WTC11 (cell line): ENCODE measurements at regions not wholly inside any gene's neighbourhood (a gene's known extent, or its start where the extent isn't known, plus 50 kb on each side); places are given as distances from the start of the nearest gene placed in this dataset.

Source experiments
- ATAC-seq: fragments of 200-7000 bp; cut with Tn5 transposase; 2 replicates; pipeline ENCODE4 v1.10.0; 2021; ENCODE audit warnings: mild to moderate bottlenecking, moderate library complexity
- CTCF ChIA-PET: fragments of 300-600 bp; sonication (Branson Sonifier 250); formaldehyde crosslinking; loops from one replicate; lab custom pipeline; 2021; ENCODE audit warnings: antibody characterized with exemption; lab: Charles Lee
- POLR2A ChIA-PET: fragments of 350-600 bp; sonication (Branson Sonifier 250); formaldehyde crosslinking; loops from one replicate; lab custom pipeline; 2021; ENCODE audit warnings: antibody characterized with exemption; lab: Charles Lee
- DNase-seq: peaks from one replicate; pipeline ENCODE4 v3.0.0; 2021; ENCODE audit warnings: low spot score
- H3K27ac Mint-ChIP-seq: 2 replicates; pipeline ENCODE4 v1.8.0; 2021; ENCODE audit warnings: mixed read lengths
- H3K27me3 Mint-ChIP-seq: 2 replicates; pipeline ENCODE4 v1.8.0; 2021; ENCODE audit warnings: low read depth, mild to moderate bottlenecking, moderate library complexity, mixed read lengths
- H3K36me3 Mint-ChIP-seq: 2 replicates; pipeline ENCODE4 v1.8.0; 2021; ENCODE audit warnings: mixed read lengths
- H3K4me1 Mint-ChIP-seq: 2 replicates; pipeline ENCODE4 v1.8.0; 2022; ENCODE audit warnings: mixed read lengths
- H3K4me3 Mint-ChIP-seq: 2 replicates; pipeline ENCODE4 v1.8.0; 2021; ENCODE audit warnings: mild to moderate bottlenecking, moderate library complexity, mixed read lengths
- H3K9me3 Mint-ChIP-seq: 2 replicates; pipeline ENCODE4 v1.8.0; 2021; ENCODE audit warnings: mixed read lengths
- AFF4 ChIP-seq: sonication (generic); formaldehyde crosslinking; IDR thresholded peaks from 2 replicates; pipeline ENCODE4 v1.8.1; 2023; ENCODE audit warnings: mild to moderate bottlenecking, missing genetic modification reagents, borderline replicate concordance
- CBFB ChIP-seq: sonication (generic); formaldehyde crosslinking; IDR thresholded peaks from 2 replicates; pipeline ENCODE4 v1.8.1; 2022; ENCODE audit warnings: mild to moderate bottlenecking, low read depth, missing genetic modification reagents
- CDX4 ChIP-seq: fragments of 250-450 bp; sonication (Bioruptor Pico); IDR thresholded peaks from 2 replicates; pipeline ENCODE4 v1.9.0; 2021; ENCODE audit warnings: moderate library complexity, mild to moderate bottlenecking, inconsistent platforms, borderline replicate concordance
- CREM ChIP-seq: sonication (generic); formaldehyde crosslinking; IDR thresholded peaks from 2 replicates; pipeline ENCODE4 v1.8.1; 2022; ENCODE audit warnings: mild to moderate bottlenecking, missing genetic modification reagents, moderate library complexity
- E2F1 ChIP-seq: sonication (generic); formaldehyde crosslinking; IDR thresholded peaks from 2 replicates; pipeline ENCODE4 v1.8.0; 2022; ENCODE audit warnings: mild to moderate bottlenecking, missing genetic modification reagents
- EMX1 ChIP-seq: fragments of 250-450 bp; sonication (Bioruptor Pico); IDR thresholded peaks from 2 replicates; pipeline ENCODE4 v1.8.0; 2021; ENCODE audit warnings: mild to moderate bottlenecking
- NR3C1 ChIP-seq: sonication (generic); formaldehyde crosslinking; conservative IDR thresholded peaks from 2 replicates; pipeline ENCODE4 v1.8.1; 2023; ENCODE audit warnings: low read depth, mild to moderate bottlenecking, missing genetic modification reagents
- USF1 ChIP-seq: sonication (generic); formaldehyde crosslinking; IDR thresholded peaks from 2 replicates; pipeline ENCODE4 v1.8.0; 2022; ENCODE audit warnings: mild to moderate bottlenecking, missing genetic modification reagents
- USF2 ChIP-seq: sonication (generic); formaldehyde crosslinking; IDR thresholded peaks from 2 replicates; pipeline ENCODE4 v1.8.1; 2023; ENCODE audit warnings: mild to moderate bottlenecking, missing genetic modification reagents, moderate library complexity
- ZNF121 ChIP-seq: sonication (generic); formaldehyde crosslinking; IDR thresholded peaks from 2 replicates; pipeline ENCODE4 v1.8.0; 2023; ENCODE audit warnings: missing genetic modification reagents

- TF ChIP-seq CDX4: no peak
- TF ChIP-seq USF2 (CRISPR knock-in tag): no peak
- TF ChIP-seq NR3C1 (CRISPR knock-in tag): no peak
- TF ChIP-seq ZNF121 (CRISPR knock-in tag): no peak
- no peak for TF ChIP-seq E2F1 (CRISPR knock-in tag)
- no peak for TF ChIP-seq CBFB
- TF ChIP-seq EMX1: no peak
- no peak for TF ChIP-seq USF1
- TF ChIP-seq AFF4 (CRISPR knock-in tag): no peak
These were observed 61.1 kb upstream of the DLK1 start (continued) for GRCh38 chr14:100665511-100666032.

GRCh38 chr14:100666403-100666802, 60.3 kb upstream of the DLK1 start:
- DNase-seq (no peak), ATAC-seq (no peak)
- Mint-ChIP-seq H3K36me3 (no peaks in the 10 kb centered on the region), H3K27ac (no peak overlapping the region), H3K4me1 (peaks cover 10% of the 10 kb centered on the region), H3K4me3 (no peak overlapping the region), H3K27me3 (no peaks in the 10 kb centered on the region), H3K9me3 (no peaks in the 10 kb centered on the region)
- ChIA-PET POLR2A (no interaction called here), CTCF (interaction anchor here (1.0 to 1.1 kb wide), 2 partner anchors 10 to 21 kb away, joined by 3 read pairs; no protein-coding TSS in a partner anchor)
- TF ChIP-seq CREM (no peak), USF2 (CRISPR knock-in tag) (no peak), AFF4 (CRISPR knock-in tag) (no peak)
